ENCODE measurements at regions not wholly inside any gene's neighbourhood (a gene's known extent, or its start where the extent isn't known, plus 50 kb on each side); places are given as distances from the start of the nearest gene placed in this dataset.

- Histone ChIP-seq H3K27ac (no peak overlapping the region), H3K9ac (no peak overlapping the region), H3K9me3 (ENCODE audit: control insufficient read depth, low read length) (peaks cover 2% of the 10 kb centered on the region), H3K4me3 (ENCODE audit: low read depth, low read length) (no peak overlapping the region), H3K79me2 (no peaks in the 10 kb centered on the region), H3K27me3 (ENCODE audit: control insufficient read depth, insufficient read depth, low read length) (no peaks in the 10 kb centered on the region), H3K36me3 (ENCODE audit: control insufficient read depth, insufficient read depth, low read length) (no peaks in the 10 kb centered on the region), H2AFZ (no peak overlapping the region), H3K4me1 (no peaks in the 10 kb centered on the region), H3K4me2 (ENCODE audit: low read length) (no peak overlapping the region)
- no peak for TF ChIP-seq CTCF (IDR thresholded peaks at IDR 0.05)
These were observed 429.9 kb downstream of the NPHP4 start for GRCh38 chr1:5562331-5562730.

GRCh38 chr1:5559078-5559477 lies 433.1 kb downstream of the NPHP4 start:
- no peaks in the 10 kb centered on the region for H3K4me1 ChIP-seq
- no peaks in the 10 kb centered on the region for H3K36me3 ChIP-seq (ENCODE audit: control insufficient read depth, insufficient read depth, low read length)
- no peaks in the 10 kb centered on the region for H3K27me3 ChIP-seq (ENCODE audit: control insufficient read depth, insufficient read depth, low read length)
- no peak overlapping the region for H3K27ac ChIP-seq
- H2AFZ ChIP-seq = no peak overlapping the region
- peaks cover 2% of the 10 kb centered on the region for H3K9me3 ChIP-seq (ENCODE audit: control insufficient read depth, low read length)
- H3K4me3 ChIP-seq (ENCODE audit: low read depth, low read length) = no peak overlapping the region
- no peak overlapping the region for H3K4me2 ChIP-seq (ENCODE audit: low read length)
- TF ChIP-seq CTCF (IDR thresholded peaks at IDR 0.05) = no peak
- H3K79me2 ChIP-seq = no peaks in the 10 kb centered on the region
- no peak overlapping the region for H3K9ac ChIP-seq

DNA sequence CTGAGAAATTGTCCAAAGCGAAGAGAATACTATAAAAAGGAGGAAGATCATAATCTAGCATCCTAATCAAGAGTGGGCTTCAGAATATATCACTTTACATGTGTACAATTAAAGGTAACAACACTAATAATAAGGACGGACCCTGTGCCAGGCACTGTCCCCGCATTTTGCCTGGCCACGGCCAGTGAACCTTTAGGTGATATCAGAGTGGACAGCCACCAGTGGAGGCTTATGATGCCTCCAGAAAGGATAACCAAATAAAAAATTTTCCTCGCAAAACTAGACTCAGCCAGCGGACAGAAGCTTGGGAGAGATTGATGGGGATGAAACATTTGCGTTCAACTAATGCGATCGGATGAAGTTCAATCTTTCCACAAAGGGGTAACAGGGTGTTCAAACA lies 436.4 kb downstream of the NPHP4 start:
- H3K9ac ChIP-seq = no peak overlapping the region
- no peak for TF ChIP-seq CTCF (IDR thresholded peaks at IDR 0.05)
- H3K79me2 ChIP-seq = no peaks in the 10 kb centered on the region
- peaks cover 2% of the 10 kb centered on the region for H3K9me3 ChIP-seq (ENCODE audit: control insufficient read depth, low read length)
- no peaks in the 10 kb centered on the region for H3K27me3 ChIP-seq (ENCODE audit: control insufficient read depth, insufficient read depth, low read length)
- H3K4me1 ChIP-seq = no peaks in the 10 kb centered on the region
- no peak overlapping the region for H3K4me3 ChIP-seq (ENCODE audit: low read depth, low read length)
- H3K36me3 ChIP-seq (ENCODE audit: control insufficient read depth, insufficient read depth, low read length) = no peaks in the 10 kb centered on the region
- no peak overlapping the region for H2AFZ ChIP-seq
- H3K27ac ChIP-seq = no peak overlapping the region
- H3K4me2 ChIP-seq (ENCODE audit: low read length) = no peak overlapping the region

DNA sequence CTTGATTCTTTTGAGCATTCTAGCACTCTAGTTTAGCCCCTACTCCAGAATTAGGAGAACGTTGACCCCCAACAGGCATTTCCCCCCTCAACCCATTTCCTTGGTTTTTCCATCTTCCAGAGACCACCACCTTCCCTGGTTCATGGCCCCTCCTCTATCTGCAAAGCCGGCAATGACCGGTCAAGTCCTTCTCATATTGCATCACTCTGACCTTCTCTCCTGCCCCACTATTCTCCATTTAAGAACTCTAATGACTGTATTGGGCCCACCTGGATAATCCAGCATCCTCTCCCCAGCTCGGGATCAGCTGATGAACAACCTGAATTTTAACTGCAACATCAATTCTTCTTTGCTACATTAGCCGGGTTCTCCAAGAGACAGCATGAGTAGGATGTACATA lies 437.4 kb downstream of the NPHP4 start:
- no peaks in the 10 kb centered on the region for H3K4me1 ChIP-seq
- H3K36me3 ChIP-seq (ENCODE audit: control insufficient read depth, insufficient read depth, low read length) = no peaks in the 10 kb centered on the region
- no peak overlapping the region for H3K4me2 ChIP-seq (ENCODE audit: low read length)
- peaks cover 2% of the 10 kb centered on the region for H3K9me3 ChIP-seq (ENCODE audit: control insufficient read depth, low read length)
- no peak overlapping the region for H2AFZ ChIP-seq
- no peaks in the 10 kb centered on the region for H3K79me2 ChIP-seq
- no peaks in the 10 kb centered on the region for H3K27me3 ChIP-seq (ENCODE audit: control insufficient read depth, insufficient read depth, low read length)
- no peak overlapping the region for H3K9ac ChIP-seq
- no peak for TF ChIP-seq CTCF (IDR thresholded peaks at IDR 0.05)
- no peak overlapping the region for H3K27ac ChIP-seq
- H3K4me3 ChIP-seq (ENCODE audit: low read depth, low read length) = no peak overlapping the region

GRCh38 chr1:5554111-5554510 lies 438.1 kb downstream of the NPHP4 start:
- Histone ChIP-seq H3K36me3 (ENCODE audit: control insufficient read depth, insufficient read depth, low read length) (no peaks in the 10 kb centered on the region), H3K27ac (no peak overlapping the region)

More at GRCh38 chr1:5554111-5554510, 438.1 kb downstream of the NPHP4 start:
- Histone ChIP-seq H3K4me2 (ENCODE audit: low read length) (no peak overlapping the region), H3K27me3 (ENCODE audit: control insufficient read depth, insufficient read depth, low read length) (no peaks in the 10 kb centered on the region), H3K79me2 (no peaks in the 10 kb centered on the region), H3K4me3 (ENCODE audit: low read depth, low read length) (no peak overlapping the region), H3K9ac (no peak overlapping the region), H2AFZ (no peak overlapping the region), H3K9me3 (ENCODE audit: control insufficient read depth, low read length) (peaks cover 2% of the 10 kb centered on the region), H3K4me1 (no peaks in the 10 kb centered on the region)
- TF ChIP-seq CTCF (IDR thresholded peaks at IDR 0.05) = no peak
